GM19467 (cell line): ENCODE measurements at regions not wholly inside any gene's neighbourhood (a gene's known extent, or its start where the extent isn't known, plus 50 kb on each side); places are given as distances from the start of the nearest gene placed in this dataset.

Experiments
- ATAC-seq: cut with Tn5 transposase; IDR thresholded peaks from one replicate; pipeline ENCODE4 v1.9.1; 2021; ENCODE audit warnings: mild to moderate bottlenecking, moderate library complexity; ENCODE audit not compliant: unreplicated experiment

GRCh38 chr7:52088008-52088901 is 771.6 kb upstream of the COBL start:
- no peak for ATAC-seq

GRCh38 chr7:52085610-52086009 is 769.0 kb upstream of the COBL start:
- ATAC-seq, result no peak

GRCh38 chr7:52080493-52080892 is 763.9 kb upstream of the COBL start:
- no peak for ATAC-seq

GRCh38 chr7:52079726-52080125 is 763.1 kb upstream of the COBL start:
- no peak for ATAC-seq

- ATAC-seq, result no peak
Measured at GRCh38 chr7:52077571-52077970, 761.0 kb upstream of the COBL start.

- no peak for ATAC-seq
Measured at GRCh38 chr7:52074912-52075311, 758.3 kb upstream of the COBL start.

GRCh38 chr7:52074071-52074470 is 757.5 kb upstream of the COBL start:
- no peak for ATAC-seq

GRCh38 chr7:52071744-52072143 is 755.1 kb upstream of the COBL start:
- no peak for ATAC-seq

GRCh38 chr7:52064493-52064892 is 747.9 kb upstream of the COBL start:
- no peak for ATAC-seq

GRCh38 chr7:52061666-52062065 is 745.1 kb upstream of the COBL start:
- no peak for ATAC-seq

- no peak for ATAC-seq
Measured at GRCh38 chr7:52053525-52053924, 736.9 kb upstream of the COBL start.

- ATAC-seq, result no peak
Measured at GRCh38 chr7:52030722-52031121, 714.1 kb upstream of the COBL start.

- ATAC-seq, result no peak
Measured at GRCh38 chr7:52026140-52026539, 709.5 kb upstream of the COBL start.

- ATAC-seq, result no peak
Measured at GRCh38 chr7:52021343-52021742, 704.7 kb upstream of the COBL start.

- no peak for ATAC-seq
Measured at GRCh38 chr7:52018680-52019054, 702.1 kb upstream of the COBL start.

- peak; percentile 56 for ATAC-seq
Measured at GRCh38 chr7:52017802-52018679, 701.4 kb upstream of the COBL start.

GRCh38 chr7:52009181-52009580 is 692.6 kb upstream of the COBL start:
- no peak for ATAC-seq

- no peak for ATAC-seq
Measured at GRCh38 chr7:52006674-52007073, 690.1 kb upstream of the COBL start.

GRCh38 chr7:52005613-52006012 is 689.0 kb upstream of the COBL start:
- no peak for ATAC-seq

GRCh38 chr7:51995596-51996179 is 679.1 kb upstream of the COBL start:
- ATAC-seq, result no peak

- no peak for ATAC-seq
Measured at GRCh38 chr7:51982653-51983052, 666.0 kb upstream of the COBL start.

GRCh38 chr7:51980812-51981211 is 664.2 kb upstream of the COBL start:
- ATAC-seq, result no peak
